ENCODE measurements at regions not wholly inside any gene's neighbourhood (a gene's known extent, or its start where the extent isn't known, plus 50 kb on each side); places are given as distances from the start of the nearest gene placed in this dataset.
"Not testable (repeated sequence)": the region's sequence is repeated elsewhere in the genome, so short reads cannot be mapped to it uniquely, and the experiment has no call there.

GRCh38 chr14:105710119-105711043 lies 184.0 kb downstream of the TMEM121 start:
- Histone ChIP-seq H3K9me3 (ENCODE audit: control insufficient read depth in 2 of 2, low read length in 2 of 2) (no peaks in the 10 kb centered on the region), H3K27me3 (ENCODE audit: control insufficient read depth in 2 of 2, insufficient read depth in 2 of 2, low read length in 2 of 2) (no peaks in the 10 kb centered on the region), H3K4me1 (ENCODE audit: control insufficient read depth in 2 of 2, insufficient read depth in 2 of 2, low read length in 2 of 2) (no peaks in the 10 kb centered on the region), H3K36me3 (ENCODE audit: control insufficient read depth in 2 of 2, insufficient read depth in 2 of 2, low read length in 2 of 2) (no peaks in the 10 kb centered on the region), H3K4me3 (ENCODE audit: low read length in 2 of 2) (no peak overlapping the region), H3K27ac (ENCODE audit: low read depth in 2 of 2, low read length in 2 of 2) (peak overlapping the region in 1 of 2 donors; percentile 22), H3K9ac (ENCODE audit: low read depth in 1 of 2, low read length in 2 of 2) (no peak overlapping the region)

GRCh38 chr14:105711044-105711620 lies 184.7 kb downstream of the TMEM121 start:
- Histone ChIP-seq H3K4me1 (ENCODE audit: control insufficient read depth in 2 of 2, insufficient read depth in 2 of 2, low read length in 2 of 2) (no peaks in the 10 kb centered on the region), H3K27ac (ENCODE audit: low read depth in 2 of 2, low read length in 2 of 2) (no peak overlapping the region), H3K9ac (ENCODE audit: low read depth in 1 of 2, low read length in 2 of 2) (no peak overlapping the region), H3K27me3 (ENCODE audit: control insufficient read depth in 2 of 2, insufficient read depth in 2 of 2, low read length in 2 of 2) (no peaks in the 10 kb centered on the region), H3K36me3 (ENCODE audit: control insufficient read depth in 2 of 2, insufficient read depth in 2 of 2, low read length in 2 of 2) (no peaks in the 10 kb centered on the region), H3K9me3 (ENCODE audit: control insufficient read depth in 2 of 2, low read length in 2 of 2) (no peaks in the 10 kb centered on the region), H3K4me3 (ENCODE audit: low read length in 2 of 2) (no peak overlapping the region)

DNA sequence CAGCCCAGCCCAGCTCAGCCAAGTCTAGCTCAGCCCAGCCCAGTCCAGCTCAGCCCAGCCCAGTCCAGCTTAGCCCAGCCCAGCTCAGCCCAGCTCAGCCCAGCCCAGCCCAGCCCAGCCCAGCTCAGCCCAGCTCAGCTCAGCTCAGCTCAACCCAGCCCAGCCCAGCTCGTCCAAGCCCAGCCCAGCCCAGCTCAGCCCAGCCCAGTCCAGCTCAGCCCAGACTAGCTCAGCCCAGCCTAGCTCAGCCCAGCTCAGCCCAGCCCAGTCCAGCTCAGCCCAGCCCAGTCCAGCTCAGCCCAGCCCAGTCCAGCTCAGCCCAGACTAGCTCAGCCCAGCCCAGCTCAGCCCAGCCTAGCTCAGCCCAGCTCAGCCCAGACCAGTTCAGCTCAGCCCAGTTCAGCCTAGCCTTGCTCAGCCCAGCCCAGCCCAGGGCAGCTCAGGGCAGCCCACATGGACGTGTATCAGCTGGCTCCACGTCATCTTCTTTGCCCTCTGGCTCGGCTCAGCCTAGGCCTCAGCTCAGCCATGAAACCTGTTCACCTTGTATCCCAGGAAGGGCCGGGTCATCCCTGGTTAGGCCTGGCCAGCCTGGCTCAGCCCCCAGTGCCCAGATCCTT lies 185.6 kb downstream of the TMEM121 start:
- Histone ChIP-seq H3K4me1 (ENCODE audit: control insufficient read depth in 2 of 2, insufficient read depth in 2 of 2, low read length in 2 of 2) (no peaks in the 10 kb centered on the region), H3K9me3 (ENCODE audit: control insufficient read depth in 2 of 2, low read length in 2 of 2) (no peaks in the 10 kb centered on the region), H3K9ac (ENCODE audit: low read depth in 1 of 2, low read length in 2 of 2) (no peak overlapping the region), H3K27ac (ENCODE audit: low read depth in 2 of 2, low read length in 2 of 2) (no peak overlapping the region), H3K4me3 (ENCODE audit: low read length in 2 of 2) (no peak overlapping the region), H3K27me3 (ENCODE audit: control insufficient read depth in 2 of 2, insufficient read depth in 2 of 2, low read length in 2 of 2) (no peaks in the 10 kb centered on the region), H3K36me3 (ENCODE audit: control insufficient read depth in 2 of 2, insufficient read depth in 2 of 2, low read length in 2 of 2) (no peaks in the 10 kb centered on the region)

- H3K9me3 ChIP-seq (ENCODE audit: control insufficient read depth in 2 of 2, low read length in 2 of 2); H3K4me3 ChIP-seq (ENCODE audit: low read length in 2 of 2); H3K4me1 ChIP-seq (ENCODE audit: control insufficient read depth in 2 of 2, insufficient read depth in 2 of 2, low read length in 2 of 2); H3K27ac ChIP-seq (ENCODE audit: low read depth in 2 of 2, low read length in 2 of 2); H3K9ac ChIP-seq (ENCODE audit: low read depth in 1 of 2, low read length in 2 of 2); H3K36me3 ChIP-seq (ENCODE audit: control insufficient read depth in 2 of 2, insufficient read depth in 2 of 2, low read length in 2 of 2); H3K27me3 ChIP-seq (ENCODE audit: control insufficient read depth in 2 of 2, insufficient read depth in 2 of 2, low read length in 2 of 2): not testable (repeated sequence)
Observed at GRCh38 chr14:105712670-105713069, 186.3 kb downstream of the TMEM121 start.

GRCh38 chr14:105713160-105713559 lies 186.8 kb downstream of the TMEM121 start:
- not testable (repeated sequence) for H3K9ac ChIP-seq (ENCODE audit: low read depth in 1 of 2, low read length in 2 of 2); H3K4me3 ChIP-seq (ENCODE audit: low read length in 2 of 2); H3K27me3 ChIP-seq (ENCODE audit: control insufficient read depth in 2 of 2, insufficient read depth in 2 of 2, low read length in 2 of 2); H3K9me3 ChIP-seq (ENCODE audit: control insufficient read depth in 2 of 2, low read length in 2 of 2); H3K36me3 ChIP-seq (ENCODE audit: control insufficient read depth in 2 of 2, insufficient read depth in 2 of 2, low read length in 2 of 2); H3K27ac ChIP-seq (ENCODE audit: low read depth in 2 of 2, low read length in 2 of 2); H3K4me1 ChIP-seq (ENCODE audit: control insufficient read depth in 2 of 2, insufficient read depth in 2 of 2, low read length in 2 of 2)

DNA sequence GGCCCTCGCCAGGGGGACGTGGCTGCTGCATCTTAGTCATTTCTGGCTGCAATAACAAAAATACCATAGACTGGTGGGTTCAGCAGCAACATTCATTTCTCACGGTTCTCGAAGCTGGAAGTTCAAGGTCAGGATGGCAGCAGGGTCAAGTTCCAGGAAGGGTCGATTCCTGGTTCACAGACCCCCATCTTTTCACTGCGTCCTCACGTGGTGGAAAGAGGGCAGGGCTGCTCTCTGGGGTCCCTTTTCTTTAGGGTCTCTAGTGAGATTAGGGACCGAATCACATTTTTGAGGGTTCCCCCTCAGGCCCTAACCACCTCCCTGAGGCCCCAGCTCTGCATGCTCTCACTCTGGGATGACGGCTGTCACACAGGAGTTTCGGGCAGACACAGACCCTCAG lies 187.5 kb downstream of the TMEM121 start:
- not testable (repeated sequence) for H3K9me3 ChIP-seq (ENCODE audit: control insufficient read depth in 2 of 2, low read length in 2 of 2); H3K27me3 ChIP-seq (ENCODE audit: control insufficient read depth in 2 of 2, insufficient read depth in 2 of 2, low read length in 2 of 2); H3K4me3 ChIP-seq (ENCODE audit: low read length in 2 of 2); H3K4me1 ChIP-seq (ENCODE audit: control insufficient read depth in 2 of 2, insufficient read depth in 2 of 2, low read length in 2 of 2); H3K9ac ChIP-seq (ENCODE audit: low read depth in 1 of 2, low read length in 2 of 2); H3K36me3 ChIP-seq (ENCODE audit: control insufficient read depth in 2 of 2, insufficient read depth in 2 of 2, low read length in 2 of 2); H3K27ac ChIP-seq (ENCODE audit: low read depth in 2 of 2, low read length in 2 of 2)

DNA sequence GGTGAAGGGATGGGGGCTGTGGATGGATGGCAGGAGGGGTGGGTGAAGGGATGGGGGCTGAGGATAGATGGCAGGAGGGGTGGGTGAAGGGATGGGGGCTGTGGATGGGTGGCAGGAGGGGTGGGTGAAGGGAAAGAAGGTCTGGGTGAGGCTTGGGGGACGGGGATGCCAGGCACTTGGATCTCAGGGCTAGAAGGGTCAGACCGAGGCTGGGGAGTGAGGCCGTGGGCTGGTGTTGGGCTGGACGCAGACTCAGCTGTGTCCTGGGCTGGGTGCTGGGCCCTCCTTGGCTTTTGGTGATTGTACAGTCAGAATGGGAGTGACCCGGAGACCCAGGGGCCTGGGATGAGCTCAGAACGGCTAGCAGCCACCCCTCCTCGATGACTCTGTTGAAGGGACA lies 192.4 kb downstream of the TMEM121 start:
- not testable (repeated sequence) for H3K27ac ChIP-seq (ENCODE audit: low read depth in 2 of 2, low read length in 2 of 2); H3K9ac ChIP-seq (ENCODE audit: low read depth in 1 of 2, low read length in 2 of 2); H3K27me3 ChIP-seq (ENCODE audit: control insufficient read depth in 2 of 2, insufficient read depth in 2 of 2, low read length in 2 of 2); H3K4me3 ChIP-seq (ENCODE audit: low read length in 2 of 2); H3K9me3 ChIP-seq (ENCODE audit: control insufficient read depth in 2 of 2, low read length in 2 of 2); H3K4me1 ChIP-seq (ENCODE audit: control insufficient read depth in 2 of 2, insufficient read depth in 2 of 2, low read length in 2 of 2); H3K36me3 ChIP-seq (ENCODE audit: control insufficient read depth in 2 of 2, insufficient read depth in 2 of 2, low read length in 2 of 2)

DNA sequence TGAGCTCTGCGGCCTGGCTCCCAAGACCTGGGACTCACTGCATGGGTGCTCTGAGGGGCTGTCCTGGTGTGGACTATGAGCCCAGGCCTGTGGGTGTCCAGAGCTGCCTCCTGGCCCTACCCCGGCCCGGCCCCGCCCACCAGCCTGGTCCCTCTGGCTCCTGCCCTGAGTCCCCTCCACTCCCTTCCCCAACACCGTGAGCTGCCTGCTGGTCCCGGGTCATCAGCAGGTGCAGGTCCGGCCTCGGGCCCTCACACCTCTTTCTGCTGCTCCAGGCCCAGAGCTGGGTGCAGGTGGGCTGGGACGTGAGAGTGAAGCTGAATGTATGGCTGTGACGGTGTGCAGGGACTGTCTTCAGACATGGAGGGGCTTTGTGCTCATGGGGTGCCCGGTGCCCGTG lies 193.7 kb downstream of the TMEM121 start:
- H3K27ac ChIP-seq (ENCODE audit: low read depth in 2 of 2, low read length in 2 of 2); H3K9ac ChIP-seq (ENCODE audit: low read depth in 1 of 2, low read length in 2 of 2); H3K4me3 ChIP-seq (ENCODE audit: low read length in 2 of 2); H3K4me1 ChIP-seq (ENCODE audit: control insufficient read depth in 2 of 2, insufficient read depth in 2 of 2, low read length in 2 of 2); H3K27me3 ChIP-seq (ENCODE audit: control insufficient read depth in 2 of 2, insufficient read depth in 2 of 2, low read length in 2 of 2); H3K36me3 ChIP-seq (ENCODE audit: control insufficient read depth in 2 of 2, insufficient read depth in 2 of 2, low read length in 2 of 2); H3K9me3 ChIP-seq (ENCODE audit: control insufficient read depth in 2 of 2, low read length in 2 of 2): not testable (repeated sequence)

DNA sequence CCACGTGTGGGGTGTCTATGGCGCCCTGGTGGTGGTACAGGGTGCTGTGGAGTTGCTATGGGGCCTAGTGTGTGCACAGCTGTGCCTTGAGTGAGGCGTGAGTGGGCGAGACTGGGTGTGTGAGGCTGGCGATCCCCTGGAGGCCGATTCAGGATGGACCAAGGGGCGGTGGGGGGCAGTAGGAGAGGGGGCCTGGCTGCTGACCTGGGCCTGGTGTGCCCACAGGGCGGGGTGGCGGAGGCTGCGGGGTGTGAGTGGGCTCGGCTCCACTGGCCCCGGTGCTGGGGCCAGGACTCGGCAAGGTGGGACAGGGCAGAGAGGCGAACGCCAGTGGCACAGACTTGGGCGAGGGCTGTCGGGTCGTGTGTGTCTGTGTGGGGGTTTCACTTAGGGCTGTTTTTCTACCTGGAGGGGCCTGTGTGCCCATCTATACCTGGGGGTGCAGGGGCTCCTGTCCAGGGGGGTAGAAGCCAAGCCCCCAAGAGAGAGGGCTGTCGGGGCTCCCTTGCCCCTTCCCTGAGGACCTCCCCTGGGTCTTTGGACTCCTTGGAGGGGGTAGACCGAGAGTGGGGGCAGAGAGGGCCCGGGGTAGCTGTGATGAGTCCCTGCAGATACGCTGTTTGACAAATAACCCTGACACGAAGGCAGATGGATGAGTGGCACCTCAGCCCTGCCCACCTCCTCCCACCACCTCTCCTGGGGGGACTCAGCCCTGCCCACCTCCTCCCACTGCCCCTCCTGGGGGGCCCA lies 194.6 kb downstream of the TMEM121 start:
- H3K4me1 ChIP-seq (ENCODE audit: control insufficient read depth in 2 of 2, insufficient read depth in 2 of 2, low read length in 2 of 2); H3K9ac ChIP-seq (ENCODE audit: low read depth in 1 of 2, low read length in 2 of 2); H3K4me3 ChIP-seq (ENCODE audit: low read length in 2 of 2); H3K27ac ChIP-seq (ENCODE audit: low read depth in 2 of 2, low read length in 2 of 2); H3K36me3 ChIP-seq (ENCODE audit: control insufficient read depth in 2 of 2, insufficient read depth in 2 of 2, low read length in 2 of 2); H3K27me3 ChIP-seq (ENCODE audit: control insufficient read depth in 2 of 2, insufficient read depth in 2 of 2, low read length in 2 of 2); H3K9me3 ChIP-seq (ENCODE audit: control insufficient read depth in 2 of 2, low read length in 2 of 2): not testable (repeated sequence)

GRCh38 chr14:105721602-105721970 lies 195.2 kb downstream of the TMEM121 start:
- not testable (repeated sequence) for H3K27ac ChIP-seq (ENCODE audit: low read depth in 2 of 2, low read length in 2 of 2); H3K9me3 ChIP-seq (ENCODE audit: control insufficient read depth in 2 of 2, low read length in 2 of 2)

More at GRCh38 chr14:105721602-105721970, 195.2 kb downstream of the TMEM121 start:
- not testable (repeated sequence) for H3K4me3 ChIP-seq (ENCODE audit: low read length in 2 of 2); H3K27me3 ChIP-seq (ENCODE audit: control insufficient read depth in 2 of 2, insufficient read depth in 2 of 2, low read length in 2 of 2); H3K4me1 ChIP-seq (ENCODE audit: control insufficient read depth in 2 of 2, insufficient read depth in 2 of 2, low read length in 2 of 2); H3K9ac ChIP-seq (ENCODE audit: low read depth in 1 of 2, low read length in 2 of 2); H3K36me3 ChIP-seq (ENCODE audit: control insufficient read depth in 2 of 2, insufficient read depth in 2 of 2, low read length in 2 of 2)
